H54 (cell line): ENCODE measurements at regions not wholly inside any gene's neighbourhood (a gene's known extent, or its start where the extent isn't known, plus 50 kb on each side); places are given as distances from the start of the nearest gene placed in this dataset.
A peak's percentile ranks its signal among the peaks of the same experiment; 100 is the strongest.

Source experiments
- DNase-seq: peaks from one replicate; pipeline ENCODE4 v3.0.0; 2011; ENCODE audit warnings: low spot score, mixed read lengths; ENCODE audit not compliant: insufficient read length
- FAIRE-seq: peaks from 3 replicates; lab custom pipeline; 2011; peaks lifted over from hg19 to GRCh38; lab: Jason Lieb, UNC
- POLR2A ChIP-seq: IDR thresholded peaks from 2 replicates; pipeline ENCODE4 v1.6.1; 2011; ENCODE audit warnings: low read depth, mild to moderate bottlenecking, low read length

DNA sequence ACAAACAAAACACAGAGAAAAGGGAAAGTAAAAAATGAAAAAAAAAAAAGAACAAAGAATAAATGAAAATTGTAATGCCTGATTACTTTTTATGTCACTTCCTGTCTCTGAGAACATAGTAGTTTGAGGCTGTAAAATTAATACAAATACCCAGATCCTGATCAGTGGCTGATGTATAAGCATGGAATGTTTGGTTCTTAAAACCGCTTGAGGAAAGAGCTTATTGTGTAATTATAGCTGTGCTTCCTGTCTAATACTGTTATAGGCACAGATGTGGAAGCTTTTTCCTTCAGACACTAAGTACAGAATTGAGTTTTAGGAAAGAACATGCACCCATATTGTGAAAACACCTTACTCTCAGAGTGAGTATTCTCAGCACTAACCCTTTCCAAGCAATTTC lies 86.9 kb downstream of the AVPR1A start:
- TF ChIP-seq POLR2A: no peak
- DNase-seq: no peak
- FAIRE-seq: no peak

DNA sequence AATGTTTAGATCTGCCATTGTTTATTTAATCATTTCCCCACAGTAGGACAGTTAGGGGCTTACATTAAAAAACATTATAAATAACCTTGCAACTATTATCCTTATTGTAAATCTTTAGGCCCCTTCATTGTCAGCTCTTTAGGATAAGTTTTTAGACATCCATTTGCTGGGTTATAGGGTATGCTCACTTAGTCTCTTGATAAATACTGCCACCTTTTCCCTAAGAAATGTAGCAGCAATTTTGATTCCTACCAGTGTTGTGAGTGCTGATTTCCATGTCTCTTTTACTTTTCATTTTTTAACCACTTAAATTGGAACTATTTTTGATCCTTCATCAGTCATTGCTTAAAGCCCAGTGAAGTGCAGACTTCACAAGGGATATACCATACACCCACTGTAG lies 94.4 kb downstream of the AVPR1A start:
- FAIRE-seq (no peak), DNase-seq (no peak)
- no peak for TF ChIP-seq POLR2A

DNA sequence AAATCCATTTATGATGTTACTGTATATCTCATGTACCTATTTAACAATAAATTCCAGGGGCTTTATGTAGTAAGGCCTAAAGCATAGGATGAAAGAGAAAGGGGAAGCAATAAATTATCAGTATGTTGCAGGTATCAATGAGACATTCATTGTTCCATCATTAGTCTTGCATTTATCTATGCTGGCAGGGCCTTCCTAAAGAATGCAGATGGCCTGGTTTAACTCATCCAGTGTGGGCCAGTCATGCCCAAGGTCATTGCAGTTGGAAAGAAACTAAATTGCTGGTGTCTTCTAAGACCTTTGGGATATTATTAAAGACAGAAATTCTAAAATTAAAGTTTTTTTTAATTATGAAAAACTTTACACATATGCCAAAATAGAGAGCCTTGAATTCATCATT lies 98.3 kb downstream of the AVPR1A start:
- FAIRE-seq: no peak
- DNase-seq: no peak

DNA sequence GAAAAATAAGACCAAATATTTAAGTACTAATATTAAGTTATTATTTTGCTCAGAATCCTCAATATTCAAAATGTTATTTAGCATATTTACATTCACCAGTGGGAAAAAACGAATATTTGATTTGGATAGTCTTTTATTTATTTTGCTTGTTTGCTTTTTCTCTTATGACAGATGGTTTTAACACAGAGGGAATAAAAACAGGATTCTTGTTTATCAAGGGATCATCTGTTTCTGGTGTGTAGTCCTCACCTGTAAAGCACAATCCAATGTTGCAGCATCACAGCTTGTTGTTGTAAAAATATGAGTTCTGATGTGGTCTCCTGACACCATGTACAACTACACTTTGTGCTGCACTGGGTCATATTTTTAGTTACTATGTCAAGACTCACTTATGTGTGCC lies 103.9 kb downstream of the AVPR1A start:
- FAIRE-seq: no peak
- TF ChIP-seq POLR2A: no peak
- no peak for DNase-seq

More for the DNA sequence above, 98.3 kb downstream of the AVPR1A start:
- no peak for TF ChIP-seq POLR2A

DNA sequence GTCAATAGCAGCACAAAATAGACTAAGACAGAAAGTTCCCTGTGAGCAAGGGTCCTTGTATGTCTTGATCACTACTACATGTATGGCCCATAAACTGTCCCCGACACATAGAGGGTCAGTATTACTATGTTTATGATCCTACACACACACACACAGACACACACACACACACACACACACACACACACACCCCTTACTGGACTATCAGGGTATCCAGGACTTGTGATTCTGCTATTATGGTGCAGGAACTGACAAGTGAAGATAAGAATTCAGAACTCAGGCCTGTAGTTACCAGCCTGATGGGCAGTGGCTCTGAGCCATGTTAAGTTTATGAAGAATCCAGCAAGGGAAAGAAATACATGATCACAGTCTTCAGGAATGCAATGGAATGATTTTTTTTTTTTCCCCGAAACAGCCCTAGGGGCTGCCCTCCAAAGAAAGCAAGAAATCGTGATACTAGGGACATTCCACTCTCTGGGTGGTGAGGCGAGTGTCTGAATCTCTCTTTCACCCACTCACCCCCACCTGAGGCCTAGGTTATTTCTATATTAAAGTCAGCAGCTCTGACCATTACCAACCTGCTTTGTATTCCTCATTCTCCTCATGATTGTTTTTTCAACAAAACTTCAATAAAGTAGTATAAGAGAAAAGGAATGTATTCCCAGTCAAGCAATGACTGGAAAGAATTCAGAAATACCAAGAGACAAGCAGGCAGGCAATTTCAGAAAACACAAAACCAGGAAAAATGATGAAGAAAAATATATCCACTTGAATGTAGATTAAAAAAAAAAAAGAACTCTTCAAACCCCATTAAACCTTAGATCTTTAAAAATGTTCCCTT lies 105.8 kb downstream of the AVPR1A start:
- TF ChIP-seq POLR2A: no peak
- peak; percentile 83 for FAIRE-seq

DNA sequence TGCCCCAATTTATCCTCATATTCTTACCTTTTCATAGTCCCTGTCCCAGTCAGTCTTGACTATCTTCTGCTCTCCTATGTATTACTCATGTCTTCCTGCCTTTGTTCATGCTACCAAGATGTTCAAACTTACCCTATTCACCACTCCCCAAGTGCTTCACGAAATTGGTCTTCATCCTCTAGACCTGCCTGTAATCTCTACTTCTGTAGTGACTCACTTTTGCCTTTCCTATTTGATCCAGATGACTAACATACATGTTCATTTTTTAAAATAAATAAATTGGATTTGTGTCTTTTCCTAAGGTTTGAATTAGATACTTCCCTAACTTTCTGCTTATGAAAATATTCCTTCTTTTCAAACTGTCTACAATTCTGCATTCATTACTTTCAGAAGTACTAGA lies 107.7 kb upstream of the PPM1H start:
- DNase-seq (no peak), FAIRE-seq (no peak)
- no peak for TF ChIP-seq POLR2A

More for the DNA sequence above, 105.8 kb downstream of the AVPR1A start:
- peak; percentile 9 for DNase-seq

DNA sequence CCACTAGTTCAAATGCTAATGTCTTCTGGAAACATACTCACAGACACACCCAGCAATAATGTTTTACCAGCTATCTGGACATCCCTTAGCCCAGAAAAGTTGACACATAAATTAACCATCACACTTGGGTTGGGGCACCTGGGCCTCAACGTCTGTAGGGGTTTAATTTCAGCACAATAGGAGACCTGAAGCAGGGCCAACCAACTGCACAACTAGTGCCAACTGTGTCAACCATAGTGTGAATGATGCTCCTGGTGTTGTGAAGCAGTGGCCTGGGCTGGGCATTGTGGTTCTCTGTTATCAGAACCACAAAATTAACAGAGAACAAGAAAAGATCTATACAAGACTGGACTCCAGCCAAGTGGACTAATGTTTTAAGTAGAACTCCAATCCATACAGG lies 106.7 kb upstream of the PPM1H start:
- no peak for DNase-seq
- no peak for FAIRE-seq
- TF ChIP-seq POLR2A: no peak

DNA sequence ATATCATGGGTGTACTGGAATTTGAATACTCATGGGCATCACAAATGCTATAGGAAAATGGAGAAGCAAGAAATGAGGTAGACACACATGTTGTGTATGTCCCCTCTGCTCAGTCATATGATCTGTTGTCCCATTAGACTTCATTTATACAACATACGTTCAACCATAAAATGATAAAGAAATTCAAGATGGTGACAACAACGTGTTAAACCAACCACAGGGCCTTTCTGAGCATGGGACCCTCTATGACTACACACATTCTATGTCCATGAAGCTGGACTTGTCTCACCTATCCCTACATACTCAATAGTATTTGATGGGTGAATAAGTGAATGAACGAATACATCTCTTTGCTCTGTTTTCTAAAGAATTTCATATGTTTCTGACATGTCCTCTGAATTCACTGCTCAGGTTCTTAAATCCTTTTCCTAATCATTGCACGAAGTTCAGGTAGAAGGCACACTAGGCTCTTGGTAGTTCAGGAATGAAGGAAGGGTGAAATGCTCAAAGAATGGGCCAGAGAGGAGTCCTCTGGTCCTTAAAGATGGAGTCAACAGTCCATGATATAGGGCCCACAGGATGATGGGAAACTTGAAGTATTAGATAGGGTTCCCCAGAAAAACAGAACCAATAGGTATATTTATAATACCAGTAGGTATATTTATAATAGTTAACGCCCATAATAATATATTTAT lies 105.7 kb upstream of the PPM1H start:
- FAIRE-seq (no peak), DNase-seq (no peak)
- no peak for TF ChIP-seq POLR2A

DNA sequence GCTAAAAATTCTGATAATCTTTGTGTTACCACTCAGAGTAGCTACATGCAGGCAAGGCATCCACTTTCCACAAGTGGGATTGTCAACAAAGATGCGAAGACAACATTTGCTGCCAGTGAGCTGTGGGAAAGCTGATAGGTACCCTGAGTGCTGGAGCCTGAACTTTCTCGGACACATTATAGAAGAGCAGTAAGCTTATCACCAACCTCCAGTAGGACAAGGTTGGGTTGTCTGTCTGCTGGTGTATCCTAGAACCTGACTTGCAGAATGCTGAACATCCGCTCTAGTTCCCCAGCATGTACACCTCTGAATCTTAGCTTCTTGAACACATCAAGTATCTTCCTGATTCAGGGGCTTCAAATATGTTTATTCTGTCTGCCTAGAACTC lies 103.8 kb upstream of the PPM1H start:
- no peak for FAIRE-seq
- DNase-seq: no peak
- no peak for TF ChIP-seq POLR2A

DNA sequence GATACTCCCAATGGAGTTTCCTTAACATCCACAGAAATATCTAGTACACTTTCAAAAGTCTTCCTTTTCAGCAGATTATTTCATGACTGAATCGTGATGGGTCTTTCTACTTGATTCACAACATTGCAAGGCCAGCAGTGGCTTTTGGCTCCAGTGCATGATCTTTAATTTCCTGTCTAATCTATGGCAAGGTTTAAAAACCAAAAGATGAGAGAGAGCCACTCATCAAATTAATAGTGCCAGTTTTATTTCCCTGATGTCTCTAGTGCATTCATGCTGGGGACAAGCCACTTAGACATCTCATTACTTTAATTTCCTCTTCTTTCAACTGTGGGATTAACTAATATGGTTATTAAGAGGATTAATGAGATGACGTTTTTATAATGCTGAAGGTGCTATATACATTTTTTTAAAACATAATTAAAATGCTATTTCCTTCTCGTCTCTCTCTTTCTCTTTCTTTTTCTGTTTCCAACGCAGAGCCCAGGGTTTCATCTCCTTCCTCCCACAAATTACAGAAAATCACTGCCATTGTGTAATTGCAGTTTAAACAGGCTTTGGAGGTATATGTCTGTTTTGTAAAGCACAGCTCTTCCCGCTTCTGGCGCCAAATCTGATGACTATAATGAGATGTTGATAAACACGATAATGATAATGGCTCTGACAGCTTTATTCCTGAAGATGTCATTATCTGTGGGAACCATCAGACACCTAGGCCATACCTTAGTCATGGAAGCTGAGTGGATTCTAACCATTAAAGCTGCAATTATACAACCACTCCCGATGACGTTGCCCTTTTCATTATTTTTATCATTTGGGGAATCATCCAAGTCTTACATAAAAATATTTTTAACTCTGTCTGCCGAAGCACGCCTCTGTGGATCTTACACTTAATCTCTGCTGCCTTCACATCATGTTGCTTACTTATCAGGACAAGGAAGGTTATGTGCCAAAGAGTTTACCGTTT lies 103.1 kb upstream of the PPM1H start:
- DNase-seq (no peak), FAIRE-seq (no peak)
- TF ChIP-seq POLR2A: no peak

DNA sequence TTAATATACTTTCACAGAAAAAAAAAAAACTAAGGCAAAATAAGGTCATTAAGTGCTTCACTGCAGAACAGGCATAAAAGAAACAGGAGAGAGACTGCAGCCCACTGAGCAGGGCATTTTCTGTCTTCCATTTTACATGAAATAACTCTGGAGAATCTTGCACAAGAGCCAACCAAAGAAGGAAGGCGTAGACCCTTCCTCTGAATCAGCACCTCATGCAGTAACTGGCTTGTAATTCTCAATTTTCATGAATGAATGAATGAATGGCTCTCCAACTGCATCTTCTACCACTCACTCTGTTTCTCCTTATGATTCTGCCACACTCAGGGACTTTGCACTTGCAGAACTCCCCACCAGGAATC lies 102.0 kb upstream of the PPM1H start:
- TF ChIP-seq POLR2A: no peak
- no peak for FAIRE-seq
- no peak for DNase-seq

DNA sequence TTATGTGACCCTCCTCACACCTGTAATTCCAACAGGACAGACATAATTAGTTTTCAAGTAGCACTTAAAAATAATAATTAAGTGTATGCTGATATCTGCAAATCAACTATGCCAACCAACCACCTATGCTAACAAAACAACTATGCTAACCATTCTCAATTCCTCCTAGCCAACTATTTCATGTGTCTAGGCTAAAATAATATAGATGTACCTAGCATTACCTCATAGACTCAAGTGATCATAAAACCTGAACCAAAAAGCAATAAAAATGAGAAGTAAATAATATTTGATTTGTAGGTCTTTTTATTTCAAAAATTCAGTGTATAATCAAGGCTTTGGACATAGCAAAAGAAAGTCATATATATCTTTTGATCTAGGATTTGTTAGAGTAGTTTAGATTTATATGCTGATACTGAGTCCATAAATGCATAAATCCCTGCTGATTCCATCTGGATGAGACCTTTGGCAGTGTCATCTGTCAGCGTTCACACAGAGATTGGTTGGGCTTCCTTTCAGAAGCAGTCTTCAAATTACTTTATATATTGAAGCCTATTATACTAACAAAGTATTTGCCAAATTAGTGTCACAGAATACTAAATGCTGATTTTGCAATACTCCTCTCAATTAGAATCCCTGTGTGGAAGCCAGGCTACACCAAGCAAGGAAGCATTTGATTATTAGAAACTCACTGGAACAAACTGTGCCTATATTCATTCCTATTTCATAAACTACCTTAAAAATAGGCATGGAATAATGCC lies 101.4 kb upstream of the PPM1H start:
- FAIRE-seq (no peak), DNase-seq (no peak)

DNA sequence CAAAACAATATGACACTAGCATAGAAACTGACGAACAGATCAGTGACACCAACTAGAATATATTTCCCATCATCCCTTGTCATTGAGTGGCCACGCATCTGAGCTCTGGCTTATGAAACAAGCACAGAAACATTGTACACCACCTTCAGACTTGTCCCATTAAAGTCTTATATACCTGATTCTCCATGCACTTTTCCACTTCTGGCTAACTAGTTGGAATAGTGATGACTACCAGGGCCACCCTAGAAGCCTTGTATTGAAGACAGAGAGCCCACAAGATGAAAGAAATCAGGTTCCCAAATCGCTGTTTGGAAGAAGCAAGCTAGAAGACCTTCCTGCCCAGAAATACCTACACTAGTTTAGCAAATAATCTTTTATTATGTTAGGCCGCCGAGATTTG lies 99.7 kb upstream of the PPM1H start:
- TF ChIP-seq POLR2A: no peak
- DNase-seq (no peak), FAIRE-seq (no peak)

More for the DNA sequence above, 101.4 kb upstream of the PPM1H start:
- no peak for TF ChIP-seq POLR2A
